GM18907 (cell line): ENCODE measurements at regions not wholly inside any gene's neighbourhood (a gene's known extent, or its start where the extent isn't known, plus 50 kb on each side); places are given as distances from the start of the nearest gene placed in this dataset.

Experiments used
- ATAC-seq: cut with Tn5 transposase; IDR thresholded peaks from one replicate; pipeline ENCODE4 v1.9.1; 2021; ENCODE audit warnings: mild to moderate bottlenecking, moderate library complexity; ENCODE audit not compliant: unreplicated experiment

DNA sequence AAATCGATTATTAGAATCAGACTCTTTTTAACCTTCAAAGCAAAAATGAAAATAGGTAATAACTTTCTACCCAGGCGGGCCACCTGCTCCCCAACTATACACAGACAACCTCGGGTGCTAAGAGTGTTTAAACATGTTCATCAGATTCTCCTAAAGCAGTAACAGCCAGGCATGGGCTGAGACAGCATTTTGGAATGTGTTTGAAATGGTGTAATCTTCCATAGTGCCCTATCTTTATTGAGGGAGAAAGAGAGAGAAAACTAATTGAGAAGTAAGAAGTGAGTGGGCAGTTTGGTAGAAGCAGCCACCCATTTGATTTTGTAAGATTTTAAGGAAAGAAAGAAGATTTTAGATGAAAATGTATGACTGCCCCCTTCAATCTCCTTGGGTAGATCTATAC is 196.1 kb upstream of the CTAGE1 start:
- no peak for ATAC-seq

DNA sequence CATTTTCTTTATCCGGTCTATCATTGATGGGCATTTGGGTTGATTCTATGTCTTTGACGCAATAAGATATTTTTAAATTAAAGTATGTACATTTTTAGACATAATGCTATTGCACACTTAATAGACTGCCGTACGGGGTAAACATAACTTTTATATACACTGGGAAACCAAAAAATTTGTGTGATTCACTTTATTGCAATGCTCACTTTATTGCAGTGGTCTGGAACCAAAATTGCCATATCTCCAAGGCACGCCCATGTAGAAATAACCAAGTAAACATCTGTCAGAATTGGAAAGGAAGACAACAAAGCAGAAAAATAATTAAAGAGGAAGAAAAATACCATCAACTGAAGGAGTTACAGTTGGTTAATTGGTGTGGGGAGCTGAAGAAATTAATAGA is 205.8 kb upstream of the CTAGE1 start:
- no peak for ATAC-seq

DNA sequence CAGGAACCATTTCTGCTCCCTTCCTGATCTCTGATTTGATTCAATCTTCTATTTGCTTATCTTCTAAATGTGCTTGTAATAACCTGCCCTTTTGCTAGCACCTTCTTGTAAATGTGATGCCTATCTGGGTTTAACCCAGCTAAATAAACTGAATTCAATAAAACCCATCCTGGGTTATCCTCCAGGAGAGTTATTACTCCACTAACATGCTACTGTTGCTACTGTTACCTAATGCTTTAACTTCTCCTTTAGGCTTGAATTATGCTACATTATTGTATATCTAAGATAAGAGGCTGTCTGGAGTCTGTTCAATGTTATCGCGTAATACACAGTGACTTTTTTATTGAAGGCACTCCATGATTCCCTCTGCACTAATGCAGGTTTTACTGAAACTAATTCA is 206.5 kb upstream of the CTAGE1 start:
- no peak for ATAC-seq

DNA sequence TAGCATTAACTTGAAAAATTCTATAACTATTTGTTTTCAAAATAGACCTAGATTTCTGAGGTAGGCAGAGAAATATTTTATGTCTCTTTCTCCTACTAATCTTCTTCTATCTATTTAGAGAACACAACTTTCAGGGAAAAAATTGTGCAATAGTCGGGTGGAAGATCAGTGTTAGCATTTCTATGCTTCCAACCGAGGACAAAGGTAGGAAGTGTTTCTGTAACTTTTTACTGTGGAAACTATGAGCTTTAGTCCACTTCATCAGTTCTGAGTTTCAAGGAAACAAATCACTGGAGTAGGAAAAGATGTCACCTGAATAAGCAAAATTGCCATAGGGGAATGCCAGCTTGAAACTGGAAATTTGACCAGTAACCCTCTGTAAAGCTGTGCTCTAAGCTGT is 207.7 kb upstream of the CTAGE1 start:
- ATAC-seq = no peak

DNA sequence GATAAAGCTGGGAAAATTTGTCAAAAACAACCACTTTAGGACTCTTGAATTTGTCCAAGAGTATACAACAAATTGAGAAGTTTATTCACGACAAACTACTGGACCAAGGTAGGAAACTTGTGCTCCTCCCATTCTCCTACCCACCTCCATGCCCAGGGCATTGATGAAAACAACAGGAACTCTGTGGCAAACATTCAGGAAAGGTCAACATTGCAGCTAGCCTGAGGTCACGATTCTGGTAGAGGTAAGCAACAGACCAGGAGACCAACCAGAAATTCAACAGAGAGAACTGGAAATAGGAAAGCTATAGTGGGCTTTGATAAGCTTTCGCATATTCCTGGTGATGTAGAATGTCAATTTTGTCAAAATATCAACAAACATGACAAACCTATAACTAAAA is 209.1 kb upstream of the CTAGE1 start:
- no peak for ATAC-seq

DNA sequence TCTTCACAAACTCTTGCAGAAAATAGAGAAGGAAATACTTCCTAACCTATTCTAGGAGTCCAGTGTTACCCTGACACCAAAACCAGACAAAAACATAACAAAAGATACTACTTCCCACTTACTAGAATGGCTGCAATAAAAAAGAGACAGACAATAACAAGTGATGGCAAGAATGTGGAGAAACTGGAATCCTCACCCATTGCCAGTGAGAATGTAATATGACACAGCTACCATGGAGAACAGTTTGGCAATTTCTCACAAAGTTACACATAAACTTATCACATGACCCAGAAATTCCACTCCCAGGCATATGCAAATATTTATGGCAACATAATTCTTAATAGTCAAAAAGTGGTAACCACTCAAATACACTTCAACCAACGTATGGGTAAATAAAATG is 209.8 kb upstream of the CTAGE1 start:
- no peak for ATAC-seq

DNA sequence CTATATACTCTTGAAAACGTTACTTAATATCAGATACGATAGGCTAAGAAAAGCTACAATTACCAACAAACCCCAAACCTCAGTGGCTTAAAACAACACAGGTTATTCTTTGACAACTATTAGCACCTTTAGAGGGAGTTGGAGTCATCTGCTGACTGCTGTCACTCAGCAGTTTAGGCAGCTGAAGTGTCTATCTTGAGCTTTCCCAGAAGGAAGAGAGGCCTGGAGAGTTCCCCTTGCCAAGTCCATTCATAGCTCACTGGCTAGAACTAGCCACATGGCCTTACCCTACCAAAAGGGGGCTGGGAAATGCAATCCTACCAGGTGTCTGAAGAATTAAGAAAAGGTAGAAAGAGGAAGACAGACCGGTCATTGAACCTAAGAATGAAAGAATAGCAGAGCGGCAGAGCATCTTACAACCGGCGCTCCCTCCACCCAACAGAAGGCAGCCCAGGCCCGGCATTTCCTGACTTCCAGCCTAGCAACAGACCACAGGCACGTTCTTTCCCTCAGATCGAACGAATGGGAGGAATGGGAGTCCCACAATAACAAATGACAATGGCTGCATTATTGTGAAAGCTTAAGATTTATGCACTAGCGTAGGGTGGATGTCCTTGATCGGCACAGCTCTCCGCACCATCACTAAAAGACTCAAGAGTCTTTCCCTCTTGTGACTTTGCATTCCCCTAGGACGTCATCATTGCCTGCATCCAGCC is 211.2 kb upstream of the CTAGE1 start:
- no peak for ATAC-seq

DNA sequence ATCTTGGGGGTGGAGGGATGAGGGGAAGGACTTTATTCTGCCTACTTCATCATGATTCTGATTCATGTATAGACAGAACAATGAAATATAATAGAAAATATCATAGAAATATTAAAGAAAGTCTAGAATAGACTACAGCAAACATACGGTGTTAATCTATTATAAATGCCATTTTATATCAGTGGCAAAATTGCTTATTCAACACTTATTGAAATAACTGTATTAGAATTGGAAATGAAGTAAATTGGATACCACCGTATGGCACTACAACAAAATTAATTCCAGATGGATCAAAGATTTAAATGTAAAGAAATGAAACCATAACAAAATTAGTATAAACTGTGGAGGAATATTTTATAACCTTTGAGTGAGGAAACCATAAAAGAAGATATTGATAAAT is 213.3 kb upstream of the CTAGE1 start:
- ATAC-seq = no peak

DNA sequence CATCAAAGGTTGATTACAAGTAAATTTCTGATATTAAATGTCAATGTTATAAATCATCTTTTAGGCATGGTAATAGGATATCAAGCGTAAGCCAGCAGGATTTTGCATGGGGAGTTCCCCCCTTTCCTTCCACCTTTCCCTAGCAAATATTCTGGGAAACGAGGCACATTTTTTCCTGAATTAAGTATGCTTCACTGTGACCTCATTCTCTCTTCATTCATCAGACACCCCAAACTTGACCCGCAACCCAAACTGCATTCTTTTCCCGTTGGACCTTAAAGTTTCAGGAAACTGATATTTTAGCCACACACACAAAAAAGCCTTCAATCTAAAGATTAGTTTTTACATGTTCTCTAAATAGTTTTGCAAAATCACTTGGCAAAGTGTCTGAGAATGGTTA is 214.5 kb upstream of the CTAGE1 start:
- no peak for ATAC-seq

DNA sequence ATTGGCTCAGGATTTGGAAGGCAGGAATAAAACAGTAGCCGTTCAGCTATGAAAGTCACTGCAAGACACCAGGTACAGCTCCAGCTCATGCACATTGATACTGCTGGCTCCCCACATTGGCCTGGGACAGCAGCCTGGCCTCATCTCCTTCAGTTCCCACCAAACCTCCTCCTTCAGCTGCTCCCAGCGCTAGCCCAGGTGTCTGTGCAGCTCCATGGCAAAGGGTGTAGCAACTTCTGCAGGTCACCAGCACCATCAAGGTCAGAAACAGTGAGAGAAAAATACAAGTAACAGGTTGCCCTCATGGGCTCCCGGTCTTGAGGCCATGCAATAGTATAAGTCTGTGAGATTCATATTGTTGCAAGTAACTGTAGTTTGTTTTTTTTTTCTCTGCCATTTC is 216.7 kb upstream of the CTAGE1 start:
- ATAC-seq = no peak

DNA sequence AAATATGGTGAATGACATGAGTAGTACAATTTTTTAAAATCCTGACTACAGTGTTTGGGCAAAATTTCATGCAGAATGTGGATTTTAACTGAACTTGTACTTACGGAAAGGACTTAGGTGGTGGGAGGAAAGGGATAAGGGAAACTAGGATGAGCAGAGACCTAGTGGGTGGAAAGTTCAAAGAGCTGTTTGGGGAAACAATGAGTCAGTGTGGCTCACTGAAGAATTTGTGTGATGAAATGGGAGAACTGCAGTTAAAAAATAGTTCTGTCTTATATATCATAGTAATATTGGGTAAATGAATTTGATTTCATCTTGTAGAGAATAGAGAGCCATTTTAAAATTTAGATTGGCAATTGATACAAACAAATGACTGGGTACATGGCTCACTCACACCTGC is 220.1 kb upstream of the CTAGE1 start:
- no peak for ATAC-seq

DNA sequence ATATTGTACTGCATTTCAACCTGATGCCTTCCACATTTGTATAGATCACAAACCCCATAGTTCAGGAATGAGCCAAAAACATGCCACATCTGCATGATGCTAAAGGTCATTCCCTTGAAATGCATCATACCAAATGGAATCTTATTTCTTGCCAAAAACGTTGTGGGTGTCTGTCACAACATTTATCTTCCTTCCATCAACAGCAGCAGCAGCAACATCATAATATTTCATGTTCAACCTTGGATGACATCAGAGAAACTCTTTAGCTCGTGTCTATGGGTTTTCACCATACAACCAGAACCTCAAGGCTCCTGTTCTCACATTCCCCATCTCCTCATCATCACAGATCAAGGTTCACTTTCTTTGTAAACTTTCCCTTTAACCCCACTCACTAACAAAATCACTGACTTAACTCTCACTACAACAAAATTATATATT is 221.3 kb upstream of the CTAGE1 start:
- no peak for ATAC-seq

DNA sequence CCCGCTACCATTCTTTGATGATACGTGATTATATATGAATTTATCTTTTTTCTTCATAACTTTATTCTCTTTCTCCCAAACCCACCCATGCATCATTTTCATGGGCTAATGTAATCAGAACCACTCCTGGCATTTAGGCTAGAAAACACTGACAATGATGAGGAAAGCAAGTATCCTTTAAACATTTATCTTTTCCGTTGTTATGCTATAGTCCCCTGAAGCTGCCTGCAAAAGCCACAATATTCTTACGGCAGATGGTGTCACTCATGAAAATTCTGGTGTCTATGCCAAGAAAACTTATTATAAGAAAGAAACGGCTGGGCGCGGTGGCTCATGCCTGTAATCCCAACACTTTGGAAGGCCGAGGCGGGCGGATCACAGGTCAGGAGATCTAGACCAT is 221.8 kb upstream of the CTAGE1 start:
- no peak for ATAC-seq

DNA sequence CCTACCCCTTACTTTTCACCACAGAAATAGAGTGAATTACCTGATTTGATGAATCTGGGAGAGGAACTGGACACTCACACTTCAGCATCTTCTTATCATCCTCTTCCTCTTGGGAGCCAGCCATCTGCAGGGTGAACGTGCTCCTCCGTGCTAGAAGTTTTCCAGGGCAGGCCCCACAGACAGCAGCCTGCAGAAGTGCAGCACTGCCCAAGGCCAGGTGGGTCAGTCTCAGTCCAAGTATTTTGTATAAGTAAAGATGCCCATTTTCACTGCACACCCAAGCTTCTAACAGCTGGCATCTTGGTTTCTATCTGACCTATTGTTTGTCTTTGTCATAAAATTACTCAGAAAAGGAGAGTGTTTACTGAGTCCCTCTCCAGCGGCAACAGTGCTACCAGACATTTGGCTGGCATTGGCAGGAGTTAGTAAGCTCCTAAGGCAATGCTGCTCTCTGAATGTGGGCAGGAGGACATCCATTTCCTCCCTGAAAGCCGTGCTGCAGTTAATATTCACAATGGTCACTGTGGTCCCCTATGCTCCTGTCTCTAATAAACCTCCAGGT is 222.6 kb upstream of the CTAGE1 start:
- no peak for ATAC-seq

DNA sequence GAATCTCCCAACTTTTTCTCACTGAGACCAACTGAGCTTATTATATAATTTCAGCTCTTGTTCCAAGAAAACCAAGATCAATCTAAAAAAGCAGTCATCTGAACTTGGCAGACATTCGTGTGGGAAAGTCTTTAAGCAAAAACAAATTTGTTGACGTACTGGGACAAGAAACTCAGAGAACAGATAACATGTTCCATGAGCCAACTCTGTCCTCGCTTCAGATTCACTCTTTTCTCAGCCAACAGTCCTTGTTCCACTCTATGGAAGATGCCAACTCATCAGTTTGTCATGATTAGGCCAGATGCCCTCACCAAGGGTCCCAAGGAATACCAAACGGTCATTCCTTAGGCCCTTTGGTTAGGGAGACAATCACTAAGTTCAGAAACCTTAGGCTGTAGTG is 224.2 kb upstream of the CTAGE1 start:
- ATAC-seq = no peak

DNA sequence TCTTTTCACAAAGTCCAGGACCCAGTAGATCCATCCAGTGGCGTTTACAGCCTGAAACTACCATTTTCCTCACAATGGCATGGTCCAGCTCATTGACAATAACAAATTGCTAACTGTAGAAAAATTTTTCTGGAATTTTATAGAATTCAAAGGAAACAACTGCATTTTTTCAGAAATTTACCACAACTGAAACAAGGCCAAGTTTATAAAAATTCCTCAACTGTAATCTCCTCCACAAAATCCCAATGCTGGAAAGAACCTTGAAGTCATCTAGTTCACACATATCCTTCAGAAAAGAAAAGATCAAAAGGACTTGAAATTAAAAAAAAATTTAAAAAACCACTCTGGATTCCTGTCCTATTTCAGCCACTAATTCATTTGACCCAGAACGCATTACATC is 226.0 kb upstream of the CTAGE1 start:
- no peak for ATAC-seq

DNA sequence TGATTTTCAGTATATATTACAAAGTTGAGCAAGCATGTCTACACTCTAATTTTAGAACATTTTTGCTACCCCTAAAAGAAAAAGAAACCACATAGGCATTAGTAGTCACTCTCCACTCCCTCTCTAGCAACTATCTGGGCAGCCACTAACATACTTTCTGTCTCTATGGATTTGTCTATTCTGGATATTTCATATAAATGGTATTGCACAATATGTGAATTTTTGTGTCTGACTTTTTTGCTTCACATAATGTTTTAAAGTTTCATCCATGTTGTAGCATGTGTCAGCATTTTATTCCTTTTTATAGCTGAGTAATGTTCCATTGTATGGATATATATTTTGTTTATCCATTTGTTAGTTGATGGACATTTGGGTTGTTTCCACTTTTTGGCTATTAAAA is 232.5 kb upstream of the CTAGE1 start:
- no peak for ATAC-seq

DNA sequence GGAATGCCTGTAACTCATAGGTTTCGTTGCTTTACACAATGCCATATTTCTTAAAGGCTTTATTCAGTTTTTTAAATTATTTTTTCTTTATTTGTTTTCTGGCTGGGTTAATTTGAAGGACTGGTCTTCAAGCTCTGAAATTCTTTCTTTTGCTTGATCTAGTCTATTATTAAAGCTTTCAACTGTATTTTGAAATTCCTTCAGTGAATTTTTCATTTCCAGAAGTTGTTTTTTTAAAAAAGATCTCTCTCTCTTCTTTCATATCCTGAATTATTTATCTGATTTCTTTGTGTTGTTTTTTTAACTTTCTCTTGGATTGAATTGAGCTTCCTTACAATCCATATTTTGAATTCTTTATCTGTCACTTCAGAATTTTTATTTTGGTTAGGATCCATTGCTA is 239.9 kb upstream of the CTAGE1 start:
- no peak for ATAC-seq

DNA sequence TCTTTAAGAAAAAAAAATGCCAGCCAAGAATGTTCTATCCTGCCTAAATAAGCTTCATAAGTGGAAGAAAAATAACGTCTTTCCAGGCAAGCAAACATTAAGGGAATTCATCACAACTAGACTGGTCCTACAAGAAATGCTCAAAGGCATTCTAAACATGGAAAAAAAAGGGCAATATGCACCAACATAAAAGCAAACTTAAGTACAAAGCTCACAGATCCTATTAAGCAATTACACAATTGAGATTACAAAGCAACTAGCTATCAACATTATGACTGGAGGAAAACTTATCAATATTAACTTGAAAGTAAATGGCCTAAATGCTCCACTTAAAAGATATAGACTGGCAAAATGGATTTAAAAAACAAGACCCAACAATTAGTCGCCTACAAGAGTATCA is 240.6 kb upstream of the CTAGE1 start:
- no peak for ATAC-seq

DNA sequence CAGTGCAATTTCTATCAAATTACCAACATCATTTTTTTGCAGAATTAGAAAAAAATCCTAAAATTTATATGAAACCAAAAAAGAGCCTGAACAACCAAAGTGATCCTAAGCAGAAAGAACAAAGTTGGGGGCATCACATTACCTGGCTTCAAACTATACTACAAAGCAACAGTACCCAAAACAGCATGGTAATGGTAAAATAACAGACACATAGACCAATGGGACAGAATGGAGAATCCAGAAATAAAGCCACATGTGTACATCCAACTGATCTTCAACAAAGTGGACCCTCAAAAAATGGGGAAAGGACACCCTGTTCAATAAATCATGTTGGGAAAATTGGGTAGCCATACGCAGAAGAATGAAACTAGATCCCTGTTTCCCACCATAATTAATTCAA is 245.7 kb upstream of the CTAGE1 start:
- ATAC-seq = no peak

DNA sequence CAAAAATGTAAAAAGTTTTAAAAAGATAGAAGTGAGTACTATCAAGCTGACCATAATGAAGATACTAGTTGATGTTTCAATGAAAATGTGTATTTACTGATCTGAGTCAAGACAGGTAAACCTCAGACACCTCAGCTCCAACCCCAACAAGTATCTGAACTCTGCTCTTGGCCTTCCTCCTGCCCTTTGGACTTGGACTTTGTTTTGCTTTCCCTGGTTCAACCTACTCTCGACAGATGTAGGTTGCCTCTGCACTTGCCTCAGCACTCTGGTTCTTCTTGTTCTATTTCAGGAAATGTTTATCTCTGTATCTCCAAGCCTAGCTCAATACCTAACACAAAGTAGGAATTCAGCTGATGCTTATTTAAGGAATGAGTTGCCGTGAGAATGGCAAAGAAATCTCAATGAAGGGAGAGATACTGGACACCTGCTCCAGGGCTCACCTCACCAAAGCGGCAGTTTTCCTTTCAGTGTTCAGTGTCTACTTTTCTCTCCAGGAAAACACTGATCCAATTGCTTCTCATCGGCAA is 248.8 kb upstream of the CTAGE1 start:
- no peak for ATAC-seq

DNA sequence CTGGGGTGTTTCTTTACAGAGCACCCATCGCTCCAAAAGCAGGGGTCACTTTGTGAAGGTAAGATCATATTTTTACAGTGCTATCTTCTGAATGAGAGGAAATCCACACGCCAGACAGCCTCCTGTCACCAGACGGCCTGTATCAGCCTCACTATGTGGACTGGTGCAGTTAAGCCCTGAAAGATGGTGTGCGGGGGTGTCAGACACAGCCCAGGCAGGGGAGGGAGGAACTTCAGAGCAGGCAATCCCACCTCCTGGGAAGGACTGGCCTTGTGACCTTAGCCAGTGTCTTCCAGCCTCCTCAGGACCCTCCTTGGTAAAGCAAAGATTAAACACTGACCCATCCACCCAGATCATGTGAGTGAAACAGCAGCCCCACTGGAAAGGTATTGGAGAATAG is 249.4 kb upstream of the CTAGE1 start:
- ATAC-seq = no peak
